GM20000 (cell line): ENCODE measurements at regions not wholly inside any gene's neighbourhood (a gene's known extent, or its start where the extent isn't known, plus 50 kb on each side); places are given as distances from the start of the nearest gene placed in this dataset.

Source experiments
- DNase-seq: peaks from one replicate; pipeline ENCODE4 v3.0.0; 2012; ENCODE audit warnings: low spot score
- CTCF ChIP-seq: IDR thresholded peaks from 2 replicates; pipeline ENCODE4 v1.5.1; 2012; ENCODE audit warnings: mild to moderate bottlenecking, control low read depth; ENCODE audit errors: extremely low read depth, missing control alignments

GRCh38 chr4:170723171-170723570, 633.4 kb upstream of the AADAT start:
- TF ChIP-seq CTCF, result no peak
- no peak for DNase-seq

- no peak for TF ChIP-seq CTCF
- no peak for DNase-seq
Observed at GRCh38 chr4:170721812-170722373, 632.1 kb upstream of the AADAT start.

GRCh38 chr4:170716868-170717267, 627.1 kb upstream of the AADAT start:
- no peak for DNase-seq
- no peak for TF ChIP-seq CTCF

GRCh38 chr4:170705907-170706306, 616.2 kb upstream of the AADAT start:
- TF ChIP-seq CTCF, result no peak
- no peak for DNase-seq

- no peak for TF ChIP-seq CTCF
- no peak for DNase-seq
Observed at GRCh38 chr4:170700064-170700463, 610.3 kb upstream of the AADAT start.

GRCh38 chr4:170698334-170698733, 608.6 kb upstream of the AADAT start:
- DNase-seq, result peak; percentile 6
- TF ChIP-seq CTCF, result no peak

GRCh38 chr4:170697845-170698244, 608.1 kb upstream of the AADAT start:
- TF ChIP-seq CTCF, result no peak
- DNase-seq, result no peak

GRCh38 chr4:170697045-170697444, 607.3 kb upstream of the AADAT start:
- no peak for DNase-seq
- no peak for TF ChIP-seq CTCF
